GM12865 (cell line): ENCODE measurements at regions not wholly inside any gene's neighbourhood (a gene's known extent, or its start where the extent isn't known, plus 50 kb on each side); places are given as distances from the start of the nearest gene placed in this dataset.

Experiments
- DNase-seq: peaks from one replicate; pipeline ENCODE4 v3.0.0; 2010; ENCODE audit warnings: low read depth
- H3K4me3 ChIP-seq: 2 replicates; pipeline ENCODE4 v1.5.1; 2011; ENCODE audit warnings: mild to moderate bottlenecking, low read depth, low read length, control low read depth
- CTCF ChIP-seq: IDR thresholded peaks from 2 replicates; pipeline ENCODE4 v1.5.1; 2011; ENCODE audit warnings: low read length, control low read depth, low read depth, inconsistent platforms; ENCODE audit not compliant: insufficient read depth; ENCODE audit errors: missing control alignments

- no peak for DNase-seq
- no peak overlapping the region for H3K4me3 ChIP-seq
- TF ChIP-seq CTCF: no peak
These were observed 856.8 kb upstream of the ACVR2A start for GRCh38 chr2:146987996-146988395.

DNA sequence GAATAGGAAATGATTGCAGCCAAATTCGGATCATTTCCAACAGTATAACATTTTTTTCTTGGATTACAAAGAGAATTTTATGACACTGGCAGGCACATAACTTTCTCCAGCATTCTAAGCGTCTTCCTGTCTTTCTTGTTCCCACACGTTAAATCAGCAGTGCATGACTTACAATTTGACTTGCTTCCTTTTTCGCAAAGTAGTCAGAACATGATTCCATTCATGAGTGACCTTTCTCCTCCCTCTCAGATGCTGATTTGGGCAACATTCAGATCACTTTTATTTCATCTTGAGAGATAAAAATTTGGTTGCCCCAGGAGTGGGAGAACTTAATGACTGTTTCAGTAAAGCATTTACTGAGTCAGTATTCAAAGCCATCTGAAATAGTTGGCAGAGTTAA lies 858.7 kb upstream of the ACVR2A start:
- H3K4me3 ChIP-seq: no peak overlapping the region
- TF ChIP-seq CTCF: no peak
- peak; percentile 41 for DNase-seq

GRCh38 chr2:146985753-146986152 lies 859.1 kb upstream of the ACVR2A start:
- no peak for TF ChIP-seq CTCF
- H3K4me3 ChIP-seq: no peak overlapping the region
- DNase-seq: no peak

DNA sequence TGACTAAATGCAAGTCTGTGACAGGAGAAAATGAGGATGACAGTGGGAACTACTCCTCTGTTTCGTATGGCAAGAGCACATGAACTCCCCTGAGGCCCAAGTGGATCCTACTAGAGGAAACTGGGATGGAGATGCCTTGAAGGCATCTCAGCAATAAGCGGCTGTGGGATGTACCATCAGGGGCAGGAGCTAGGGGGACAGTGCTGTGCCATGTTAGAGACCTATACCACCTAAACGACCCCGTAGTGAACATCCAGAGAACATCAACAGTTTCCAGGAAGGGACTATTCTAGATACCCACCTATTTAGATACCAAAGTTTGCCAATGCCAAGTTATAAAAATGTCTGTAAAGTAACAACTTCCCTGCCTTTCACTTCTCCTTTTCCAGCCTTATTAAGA lies 860.8 kb upstream of the ACVR2A start:
- H3K4me3 ChIP-seq: no peak overlapping the region
- no peak for DNase-seq
- no peak for TF ChIP-seq CTCF

DNA sequence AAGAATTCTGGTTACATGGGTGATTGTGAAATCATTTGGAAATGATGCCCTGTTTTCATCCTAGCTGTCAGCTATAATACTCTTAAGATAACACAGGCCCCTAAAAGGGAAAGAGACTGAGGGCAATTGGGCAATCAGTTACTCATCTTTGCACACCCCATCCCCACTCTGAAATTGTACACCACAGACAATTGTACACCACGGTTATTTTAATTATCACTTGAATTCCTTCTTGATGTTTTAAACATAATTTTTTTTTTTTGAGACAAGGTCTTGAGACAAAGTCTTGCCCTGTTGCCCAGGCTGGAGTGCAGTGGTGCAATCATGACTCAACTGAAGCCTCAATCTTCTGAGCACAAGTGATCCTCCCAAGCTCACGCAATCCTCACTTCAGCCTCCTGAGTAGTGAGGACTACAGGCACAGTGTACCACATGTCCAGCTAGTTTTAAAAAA lies 862.4 kb upstream of the ACVR2A start:
- no peak for TF ChIP-seq CTCF
- no peak for DNase-seq
- no peak overlapping the region for H3K4me3 ChIP-seq

- TF ChIP-seq CTCF: no peak
- no peak for DNase-seq
- no peak overlapping the region for H3K4me3 ChIP-seq
These were observed 862.9 kb upstream of the ACVR2A start for GRCh38 chr2:146981921-146982320.

DNA sequence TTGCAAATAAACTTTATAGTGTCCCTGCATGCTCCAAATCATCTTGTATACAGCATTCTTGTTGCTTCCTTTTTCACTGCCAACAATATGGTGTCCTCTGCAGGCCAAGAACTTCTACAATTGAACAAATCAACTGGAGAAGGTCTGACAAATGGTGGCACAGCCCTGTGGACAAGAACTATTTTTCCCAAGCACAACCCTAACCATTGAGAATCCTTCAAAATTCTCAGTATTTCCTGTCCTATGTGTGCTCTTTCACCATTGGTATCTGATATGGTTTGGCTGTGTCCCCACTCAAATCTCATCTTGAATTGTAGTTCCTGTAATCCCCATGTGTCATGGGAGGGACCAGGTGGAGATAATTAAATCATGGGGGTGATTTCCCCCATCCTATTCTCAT lies 865.1 kb upstream of the ACVR2A start:
- no peak for TF ChIP-seq CTCF
- H3K4me3 ChIP-seq: no peak overlapping the region
- DNase-seq: no peak
